Tibial nerve (tissue), 3 donors: ENCODE measurements at regions not wholly inside any gene's neighbourhood (a gene's known extent, or its start where the extent isn't known, plus 50 kb on each side); places are given as distances from the start of the nearest gene placed in this dataset.

Experiments
- CTCF ChIP-seq, 5 experiments: fragments of 200-600 bp in 3 of 5; fragments of 450-650 bp in 2 of 5; sonication (generic) in 3 of 5; IDR thresholded peaks; one replicate each; pipeline ENCODE4 v1.5.1; 2016 to 2019; ENCODE audit warnings: antibody characterized with exemption in 5 of 5, mild to moderate bottlenecking in 3 of 5, moderate library complexity in 2 of 5
- POLR2A ChIP-seq, 2 donors: fragments of 450-650 bp; IDR thresholded peaks; one replicate each; pipeline ENCODE4 v1.6.1; 2017; ENCODE audit warnings: antibody characterized with exemption in 2 of 2, mild to moderate bottlenecking in 2 of 2, moderate library complexity in 2 of 2

- no peak for TF ChIP-seq POLR2A (IDR thresholded peaks at IDR 0.05)
- no peak for TF ChIP-seq CTCF (IDR thresholded peaks at IDR 0.05)
These were observed 286.6 kb downstream of the ETS1 start for GRCh38 chr11:128300785-128301184.
